Calu3 (cell line): ENCODE measurements at regions not wholly inside any gene's neighbourhood (a gene's known extent, or its start where the extent isn't known, plus 50 kb on each side); places are given as distances from the start of the nearest gene placed in this dataset.

ENCODE experiments used
- BruUV-seq: library from RNA; stranded (reverse); fragments of 400-500 nt; replicated peaks from 2 replicates; lab custom pipeline; 2021; lab: Mats Ljungman, UMichigan
- CTCF ChIA-PET: fragments of 300-600 bp; sonication (Branson Sonifier 250); formaldehyde crosslinking; loops from one replicate; lab custom pipeline; 2022; ENCODE audit warnings: antibody characterized with exemption; lab: Charles Lee
- DNase-seq: peaks from one replicate; pipeline ENCODE4 v3.0.0; 2022
- H3K27ac Mint-ChIP-seq: one replicate; pipeline ENCODE4 v1.8.0; 2022; ENCODE audit warnings: mixed read lengths; ENCODE audit not compliant: unreplicated experiment
- H3K27me3 Mint-ChIP-seq: one replicate; pipeline ENCODE4 v1.8.0; 2022; ENCODE audit warnings: mixed read lengths; ENCODE audit not compliant: unreplicated experiment
- H3K36me3 Mint-ChIP-seq: one replicate; pipeline ENCODE4 v1.8.0; 2022; ENCODE audit warnings: mild to moderate bottlenecking, moderate library complexity, mixed read lengths; ENCODE audit not compliant: insufficient read depth, unreplicated experiment
- H3K4me1 Mint-ChIP-seq: one replicate; pipeline ENCODE4 v1.8.0; 2022; ENCODE audit warnings: mild to moderate bottlenecking, low read depth, mixed read lengths; ENCODE audit not compliant: unreplicated experiment
- H3K4me3 Mint-ChIP-seq: one replicate; pipeline ENCODE4 v1.8.0; 2022; ENCODE audit warnings: mild to moderate bottlenecking, low read depth, moderate library complexity, mixed read lengths; ENCODE audit not compliant: unreplicated experiment
- H3K9me3 Mint-ChIP-seq: one replicate; pipeline ENCODE4 v1.8.0; 2022; ENCODE audit warnings: low read depth, mixed read lengths; ENCODE audit not compliant: unreplicated experiment
- CTCF ChIP-seq: fragments of 200-600 bp; IDR thresholded peaks from one replicate; pipeline ENCODE4 v1.8.0; 2022; ENCODE audit warnings: antibody characterized with exemption; ENCODE audit not compliant: unreplicated experiment
- intact Hi-C: fragments of 100-400 bp; cut with micrococcal nuclease; formaldehyde crosslinking; loops from one replicate; pipeline ENCODE4 v1.10.0; 2022; ENCODE audit not compliant: unreplicated experiment

DNA sequence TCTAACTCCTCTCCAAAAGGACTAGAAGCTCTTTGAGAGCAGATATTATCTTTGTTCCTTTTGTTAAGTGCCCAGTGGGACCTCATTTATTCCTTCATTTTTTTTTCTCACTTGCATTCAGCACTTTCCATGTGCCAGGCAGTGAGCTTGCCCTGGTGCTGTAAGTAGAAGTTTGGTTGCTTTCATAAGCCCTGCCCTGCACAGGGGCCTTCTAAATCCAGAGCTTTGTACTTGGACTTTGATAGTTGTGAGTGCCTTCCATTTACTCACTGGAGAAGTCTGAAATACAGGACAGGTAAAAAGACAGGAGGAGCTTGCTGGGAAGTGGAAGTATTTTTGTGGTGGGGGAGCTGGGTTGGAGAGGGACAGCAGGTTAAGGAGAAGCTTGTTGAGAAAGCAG is 56.7 kb upstream of the PTCSC3 start:
- Mint-ChIP-seq H3K4me1 (peaks cover 9% of the 10 kb centered on the region), H3K27ac (no peak overlapping the region), H3K9me3 (no peaks in the 10 kb centered on the region), H3K4me3 (no peak overlapping the region), H3K36me3 (no peaks in the 10 kb centered on the region), H3K27me3 (no peaks in the 10 kb centered on the region)
- intact Hi-C loops: no loop called here
- no peak for DNase-seq
- TF ChIP-seq CTCF: no peak
- CTCF ChIA-PET: no interaction called here
- no TSS peak for BruUV-seq

DNA sequence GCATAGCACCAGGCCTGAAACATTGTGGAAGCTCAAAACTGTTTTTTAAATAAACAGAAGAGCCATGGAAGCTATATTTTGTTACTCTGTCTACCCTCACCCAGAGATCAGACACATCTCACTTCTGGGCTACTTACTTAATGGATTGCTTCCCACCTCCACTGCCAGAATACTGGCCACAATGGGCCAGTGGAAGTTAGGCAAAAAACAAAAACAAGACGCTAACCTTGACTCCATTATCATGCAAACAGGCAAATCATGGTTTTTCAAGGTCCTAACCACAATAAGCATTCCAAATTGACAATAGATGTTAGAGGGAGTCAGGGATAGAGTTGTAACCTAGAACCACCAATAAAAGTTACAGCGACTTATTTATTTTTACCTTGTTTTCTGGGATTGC is 52.7 kb upstream of the PTCSC3 start:
- H3K36me3 Mint-ChIP-seq: no peaks in the 10 kb centered on the region
- H3K4me3 Mint-ChIP-seq: no peak overlapping the region
- peaks cover 35% of the 10 kb centered on the region for H3K4me1 Mint-ChIP-seq
- BruUV-seq: no TSS peak
- H3K9me3 Mint-ChIP-seq: no peaks in the 10 kb centered on the region
- intact Hi-C loops: loop anchor here (5.0 kb wide), 1 partner anchor 88 kb away; no protein-coding TSS in a partner anchor
- H3K27ac Mint-ChIP-seq: no peak overlapping the region
- no peak for DNase-seq
- CTCF ChIA-PET: interaction anchor here (0.5 kb wide), 1 partner anchor 15 kb away, joined by 3 read pairs; no protein-coding TSS in a partner anchor
- no peaks in the 10 kb centered on the region for H3K27me3 Mint-ChIP-seq
- no peak for TF ChIP-seq CTCF

DNA sequence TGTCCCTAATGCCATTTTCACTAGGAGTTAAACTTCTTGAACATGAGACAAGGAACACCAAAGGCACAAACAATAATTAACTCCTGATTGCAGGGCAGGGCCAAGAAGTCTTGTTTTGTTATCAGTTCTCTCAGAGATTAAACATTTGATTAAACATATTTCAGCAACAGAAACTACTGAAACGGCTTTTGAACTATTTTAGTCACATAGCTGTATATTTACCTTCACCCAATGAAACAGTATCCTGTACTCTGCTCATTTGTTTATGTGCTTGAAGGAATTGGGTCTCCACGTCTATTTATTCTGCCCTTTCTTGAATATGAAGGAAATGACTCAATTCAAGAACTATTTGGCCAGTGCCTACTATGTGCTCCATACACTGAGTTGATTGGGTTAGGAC is 51.3 kb upstream of the PTCSC3 start:
- Mint-ChIP-seq H3K36me3 (no peaks in the 10 kb centered on the region), H3K27me3 (no peaks in the 10 kb centered on the region), H3K4me3 (peak overlapping the region; percentile 14), H3K4me1 (peaks cover 35% of the 10 kb centered on the region), H3K27ac (peak overlapping the region; percentile 74), H3K9me3 (no peaks in the 10 kb centered on the region)
- DNase-seq: peak; percentile 31
- CTCF ChIA-PET: interaction anchor here (0.6 to 2.2 kb wide), 5 partner anchors 10 to 158 kb away, joined by 5 to 8 read pairs (median 5); no protein-coding TSS in a partner anchor
- BruUV-seq: no TSS peak
- intact Hi-C loops: loop anchor here (5.0 kb wide), 1 partner anchor 89 kb away; no protein-coding TSS in a partner anchor
- no peak for TF ChIP-seq CTCF

GRCh38 chr14:36227344-36227743 is 50.8 kb upstream of the PTCSC3 start:
- Mint-ChIP-seq H3K4me1 (peaks cover 35% of the 10 kb centered on the region), H3K27me3 (no peaks in the 10 kb centered on the region), H3K27ac (peak overlapping the region; percentile 74), H3K9me3 (no peaks in the 10 kb centered on the region), H3K4me3 (peak overlapping the region; percentile 14), H3K36me3 (no peaks in the 10 kb centered on the region)
- CTCF ChIA-PET: interaction anchor here (0.6 to 2.2 kb wide), 4 partner anchors 10 to 120 kb away, joined by 5 to 8 read pairs (median 6); no protein-coding TSS in a partner anchor
- intact Hi-C loops: loop anchor here (5.0 kb wide), 1 partner anchor 90 kb away; no protein-coding TSS in a partner anchor
- no TSS peak for BruUV-seq
- DNase-seq: no peak
- TF ChIP-seq CTCF: no peak
